Transverse colon (tissue), 4 donors: ENCODE measurements at regions not wholly inside any gene's neighbourhood (a gene's known extent, or its start where the extent isn't known, plus 50 kb on each side); places are given as distances from the start of the nearest gene placed in this dataset.

Experiments used
- DNase-seq: peaks from one replicate; pipeline ENCODE4 v3.0.0-alpha.2; 2019
- H3K27ac ChIP-seq, 4 donors: fragments of 200-600 bp; sonication (generic); 2 replicates each; pipeline ENCODE4 v1.5.1; 2016 to 2018; ENCODE audit warnings: inconsistent platforms in 4 of 4
- H3K27me3 ChIP-seq: fragments of 200-600 bp; sonication (generic); 2 replicates; pipeline ENCODE4 v1.5.1; 2017; ENCODE audit warnings: inconsistent platforms
- H3K36me3 ChIP-seq, 4 donors: fragments of 200-600 bp; sonication (generic); 2 replicates each; pipeline ENCODE4 v1.5.1; 2017 to 2019; ENCODE audit warnings: inconsistent platforms in 4 of 4
- H3K4me1 ChIP-seq, 4 donors: fragments of 200-600 bp; sonication (generic); 2 replicates each; pipeline ENCODE4 v1.5.1; 2017 to 2020; ENCODE audit warnings: inconsistent platforms in 4 of 4
- H3K4me3 ChIP-seq, 4 donors: fragments of 200-600 bp; sonication (generic); 1 replicate in 1 of 4; 2 replicates in 3 of 4; pipeline versions ENCODE4 v1.5.1 to v1.6.1; 2017 to 2019; ENCODE audit warnings: inconsistent platforms in 4 of 4
- H3K9me3 ChIP-seq, 2 donors: fragments of 200-600 bp; sonication (generic); 2 replicates each; pipeline ENCODE4 v1.5.1; 2017 to 2019; ENCODE audit warnings: inconsistent platforms in 2 of 2
- CTCF ChIP-seq, 5 experiments: fragments of 200-600 bp in 3 of 5; fragments of 450-650 bp in 2 of 5; sonication (generic) in 3 of 5; IDR thresholded peaks; 1 replicate in 2 of 5; 2 replicates in 3 of 5; pipeline ENCODE4 v1.5.1; 2016 to 2017; ENCODE audit warnings: antibody characterized with exemption in 5 of 5, inconsistent platforms in 3 of 5, mild to moderate bottlenecking in 2 of 5, moderate library complexity in 1 of 5
- EP300 ChIP-seq: sonication (generic); formaldehyde crosslinking; IDR thresholded peaks from one replicate; pipeline ENCODE4 v1.6.1; 2017; ENCODE audit warnings: antibody characterized with exemption, low read depth
- POLR2A ChIP-seq: fragments of 450-650 bp; IDR thresholded peaks from one replicate; pipeline ENCODE4 v1.6.1; 2016; ENCODE audit warnings: antibody characterized with exemption, mild to moderate bottlenecking, moderate library complexity
- POLR2AphosphoS5 ChIP-seq, 3 donors: sonication (generic); formaldehyde crosslinking; IDR thresholded peaks; one replicate each; pipeline ENCODE4 v1.6.1; 2016; ENCODE audit warnings: antibody characterized with exemption in 3 of 3
- WGBS, 2 donors: methylation state at CpG; one replicate each; pipeline ENCODE4 v1.1.5; 2018; ENCODE audit warnings: low coverage in 1 of 2; 5-methylcytosine and 5-hydroxymethylcytosine counted together
- in situ Hi-C, 4 donors: fragments of 200-750 bp; cut with MboI; loops; one replicate each; pipeline versions ENCODE4 v1.15.0 to v1.15.1; 2017; ENCODE audit warnings: low sequenced_read_pairs in 3 of 4, low pct_ligation_motif_present in 1 of 4, low pct_unique_long_range_greater_than_20kb in 1 of 4
- intact Hi-C: fragments of 100-400 bp; cut with DNase I; formaldehyde crosslinking; loops from one replicate; pipeline ENCODE4 v1.15.1; 2023; ENCODE audit warnings: low total_unique reads

GRCh38 chr7:157080111-157080730, 58.5 kb upstream of the UBE3C start:
- WGBS, 2 donors = 95% methylated on average over 10 of the region's 10 CpGs; no CpG with 5 or more reads in 1 of the 2 donors
- H3K9me3 ChIP-seq = peaks cover 0 to 13% of the 10 kb centered on the region in 2 donors
- no peak for DNase-seq
- H3K27ac ChIP-seq = no peak overlapping the region
- H3K4me1 ChIP-seq = no peaks in the 10 kb centered on the region
- peaks cover 61% of the 10 kb centered on the region for H3K27me3 ChIP-seq
- in situ Hi-C loops = no loop called here
- H3K4me3 ChIP-seq = no peak overlapping the region
- H3K36me3 ChIP-seq = no peaks in the 10 kb centered on the region
- TF ChIP-seq POLR2A = no peak
- intact Hi-C loops = no loop called here

GRCh38 chr7:157086508-157087187, 52.1 kb upstream of the UBE3C start:
- no peak overlapping the region for H3K4me3 ChIP-seq
- H3K9me3 ChIP-seq = peaks cover 0 to 13% of the 10 kb centered on the region in 2 donors
- intact Hi-C loops = no loop called here
- no peak for DNase-seq
- TF ChIP-seq EP300 (no peak), CTCF (IDR thresholded peaks at IDR 0.05) (no peak), POLR2AphosphoS5 (IDR thresholded peaks at IDR 0.05) (no peak)
- no peaks in the 10 kb centered on the region for H3K4me1 ChIP-seq
- 60 to 69% methylated on average over 6 to 9 of the region's 9 CpGs for WGBS, 2 donors
- no peaks in the 10 kb centered on the region for H3K36me3 ChIP-seq
- no peak overlapping the region for H3K27ac ChIP-seq
- peaks cover 4% of the 10 kb centered on the region for H3K27me3 ChIP-seq
- in situ Hi-C loops = no loop called here

- H3K27me3 ChIP-seq = peaks cover 4% of the 10 kb centered on the region
- no peak for DNase-seq
- H3K27ac ChIP-seq = no peak overlapping the region
- 94 to 95% methylated on average over 17 to 24 of the region's 24 CpGs for WGBS, 2 donors
- H3K4me3 ChIP-seq = no peak overlapping the region
- no peak for TF ChIP-seq POLR2AphosphoS5 (IDR thresholded peaks at IDR 0.05)
- TF ChIP-seq CTCF (IDR thresholded peaks at IDR 0.05) = no peak
- no peak for TF ChIP-seq EP300
- in situ Hi-C loops = no loop called here
- H3K9me3 ChIP-seq = peaks cover 0 to 13% of the 10 kb centered on the region in 2 donors
- intact Hi-C loops = no loop called here
- no peaks in the 10 kb centered on the region for H3K4me1 ChIP-seq
- H3K36me3 ChIP-seq = no peaks in the 10 kb centered on the region
Measured at GRCh38 chr7:157087646-157088045, 51.1 kb upstream of the UBE3C start.

GRCh38 chr7:157088136-157088535, 50.6 kb upstream of the UBE3C start:
- no peaks in the 10 kb centered on the region for H3K4me1 ChIP-seq
- TF ChIP-seq CTCF (IDR thresholded peaks at IDR 0.05) (no peak), POLR2AphosphoS5 (IDR thresholded peaks at IDR 0.05) (no peak), EP300 (no peak), POLR2A (no peak)
- in situ Hi-C loops = no loop called here
- peaks cover 4% of the 10 kb centered on the region for H3K27me3 ChIP-seq
- DNase-seq = no peak
- no peaks in the 10 kb centered on the region for H3K36me3 ChIP-seq
- WGBS, 2 donors = 83 to 100% methylated on average over 1 to 11 of the region's 11 CpGs
- intact Hi-C loops = no loop called here
- no peak overlapping the region for H3K27ac ChIP-seq
- no peak overlapping the region for H3K4me3 ChIP-seq
- H3K9me3 ChIP-seq = peaks cover 0 to 13% of the 10 kb centered on the region in 2 donors
